GM12878 (cell line): ENCODE measurements at regions not wholly inside any gene's neighbourhood (a gene's known extent, or its start where the extent isn't known, plus 50 kb on each side); places are given as distances from the start of the nearest gene placed in this dataset.

Experiments
- E2F8 ChIP-seq: fragments of 450-650 bp; IDR thresholded peaks from 2 replicates; pipeline ENCODE4 v1.6.1; 2018; ENCODE audit warnings: mild to moderate bottlenecking, low read depth, moderate library complexity; ENCODE audit not compliant: partially characterized antibody
- NFYB ChIP-seq: IDR thresholded peaks from 2 replicates; pipeline ENCODE4 v1.6.1; 2011; ENCODE audit warnings: low read depth, mild to moderate bottlenecking, low read length, improper control_type of control experiment, moderate library complexity; ENCODE audit not compliant: insufficient read depth
- POLR2AphosphoS2 ChIP-seq: IDR thresholded peaks from 2 replicates; pipeline ENCODE4 v1.6.1; 2011; ENCODE audit warnings: low read depth, mild to moderate bottlenecking, low read length, improper control_type of control experiment, moderate library complexity

DNA sequence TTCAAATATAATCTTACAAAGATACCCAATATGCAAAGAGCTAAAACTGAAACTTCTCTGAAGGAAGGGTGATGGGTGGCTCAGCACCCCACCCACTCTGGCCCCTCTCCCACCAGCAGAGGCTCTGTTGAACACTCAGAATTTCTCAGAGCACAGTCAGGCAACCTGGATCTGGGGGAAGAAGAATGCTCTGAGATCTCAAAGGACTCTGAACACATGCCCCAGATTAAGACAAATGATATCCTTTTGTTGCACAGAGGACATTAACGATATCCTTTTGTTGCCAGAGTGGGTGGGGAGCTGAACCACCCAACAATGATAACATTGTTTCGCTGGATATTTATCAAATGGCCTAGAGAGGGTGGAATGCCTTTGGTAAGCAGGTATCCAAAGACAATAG lies 104.8 kb downstream of the LBH start:
- TF ChIP-seq POLR2AphosphoS2 = no peak
- TF ChIP-seq NFYB = no peak
- no peak for TF ChIP-seq E2F8
